NOMO-1 treated with DMSO at 0.1 percent for 48 hours (cell line): ENCODE measurements at regions not wholly inside any gene's neighbourhood (a gene's known extent, or its start where the extent isn't known, plus 50 kb on each side); places are given as distances from the start of the nearest gene placed in this dataset.
"Not testable (repeated sequence)": the region's sequence is repeated elsewhere in the genome, so short reads cannot be mapped to it uniquely, and the experiment has no call there.

ENCODE experiments used
- DNase-seq: peaks from one replicate; lab custom pipeline; 2025; ENCODE audit not compliant: unreplicated experiment; lab: John Stamatoyannopoulos, UW

- DNase-seq = not testable (repeated sequence)
These were observed 63.3 kb upstream of the CEP78 start for GRCh38 chr9:78172610-78173009.

- no peak for DNase-seq
These were observed 64.2 kb upstream of the CEP78 start for GRCh38 chr9:78171651-78172050.

GRCh38 chr9:78169125-78169524, 66.8 kb upstream of the CEP78 start:
- no peak for DNase-seq

- DNase-seq = no peak
These were observed 68.5 kb upstream of the CEP78 start for GRCh38 chr9:78167356-78167755.

GRCh38 chr9:78163834-78164233, 72.0 kb upstream of the CEP78 start:
- no peak for DNase-seq

GRCh38 chr9:78158286-78158685, 77.6 kb upstream of the CEP78 start:
- peak; percentile 29 for DNase-seq

- no peak for DNase-seq
These were observed 84.9 kb upstream of the CEP78 start for GRCh38 chr9:78150983-78151356.

GRCh38 chr9:78150312-78150982, 85.4 kb upstream of the CEP78 start:
- no peak for DNase-seq

GRCh38 chr9:78149702-78150291, 86.1 kb upstream of the CEP78 start:
- DNase-seq = no peak

- DNase-seq = no peak
These were observed 89.6 kb upstream of the CEP78 start for GRCh38 chr9:78146241-78146640.

- peak; percentile 2 for DNase-seq
These were observed 91.1 kb upstream of the CEP78 start for GRCh38 chr9:78144663-78145377.

GRCh38 chr9:78144008-78144381, 91.9 kb upstream of the CEP78 start:
- no peak for DNase-seq

- DNase-seq = no peak
These were observed 92.4 kb upstream of the CEP78 start for GRCh38 chr9:78143281-78144007.

GRCh38 chr9:78142264-78142663, 93.6 kb upstream of the CEP78 start:
- not testable (repeated sequence) for DNase-seq

- no peak for DNase-seq
These were observed 102.1 kb upstream of the CEP78 start for GRCh38 chr9:78133751-78134150.

GRCh38 chr9:78132701-78133058, 101.1 kb upstream of the GNAQ start:
- DNase-seq = no peak

- no peak for DNase-seq
These were observed 100.5 kb upstream of the GNAQ start for GRCh38 chr9:78131969-78132700.

- DNase-seq = no peak
These were observed 99.2 kb upstream of the GNAQ start for GRCh38 chr9:78130853-78131252.

GRCh38 chr9:78130004-78130403, 98.4 kb upstream of the GNAQ start:
- DNase-seq = no peak

GRCh38 chr9:78127279-78128225, 95.9 kb upstream of the GNAQ start:
- DNase-seq = no peak
